Activated CD4-positive, alpha-beta memory T cell treated with anti-CD3 and anti-CD28 coated beads for 36 hours (primary cell): ENCODE measurements at regions not wholly inside any gene's neighbourhood (a gene's known extent, or its start where the extent isn't known, plus 50 kb on each side); places are given as distances from the start of the nearest gene placed in this dataset.
"Not testable (repeated sequence)": the region's sequence is repeated elsewhere in the genome, so short reads cannot be mapped to it uniquely, and the experiment has no call there.

Source experiments
- CTCF ChIA-PET: fragments of 350-600 bp; sonication (Branson Sonifier 250); formaldehyde crosslinking; loops from one replicate; lab custom pipeline; 2021; ENCODE audit warnings: antibody characterized with exemption, inconsistent platforms; lab: Charles Lee
- POLR2A ChIA-PET: fragments of 350-600 bp; sonication (Branson Sonifier 250); formaldehyde crosslinking; loops from one replicate; lab custom pipeline; 2021; ENCODE audit warnings: antibody characterized with exemption; lab: Charles Lee
- DNase-seq: peaks from one replicate; pipeline ENCODE4 v3.0.0-alpha.2; 2020
- H3K27ac Mint-ChIP-seq: one replicate; pipeline ENCODE4 v1.8.0; 2021; ENCODE audit warnings: mixed read lengths
- H3K27me3 Mint-ChIP-seq: one replicate; pipeline ENCODE4 v1.8.0; 2021; ENCODE audit warnings: mixed read lengths
- H3K36me3 Mint-ChIP-seq: one replicate; pipeline ENCODE4 v1.8.0; 2021; ENCODE audit warnings: mixed read lengths
- H3K4me1 Mint-ChIP-seq: one replicate; pipeline ENCODE4 v1.8.0; 2021; ENCODE audit warnings: low read depth, mixed read lengths
- H3K4me3 Mint-ChIP-seq: one replicate; pipeline ENCODE4 v1.8.0; 2021; ENCODE audit warnings: mild to moderate bottlenecking, mixed read lengths
- H3K9me3 Mint-ChIP-seq: one replicate; pipeline ENCODE4 v1.8.0; 2021; ENCODE audit warnings: mixed read lengths
- intact Hi-C: fragments of 100-400 bp; cut with micrococcal nuclease; formaldehyde crosslinking; loops from one replicate; pipeline ENCODE4 v1.15.1; 2023

DNA sequence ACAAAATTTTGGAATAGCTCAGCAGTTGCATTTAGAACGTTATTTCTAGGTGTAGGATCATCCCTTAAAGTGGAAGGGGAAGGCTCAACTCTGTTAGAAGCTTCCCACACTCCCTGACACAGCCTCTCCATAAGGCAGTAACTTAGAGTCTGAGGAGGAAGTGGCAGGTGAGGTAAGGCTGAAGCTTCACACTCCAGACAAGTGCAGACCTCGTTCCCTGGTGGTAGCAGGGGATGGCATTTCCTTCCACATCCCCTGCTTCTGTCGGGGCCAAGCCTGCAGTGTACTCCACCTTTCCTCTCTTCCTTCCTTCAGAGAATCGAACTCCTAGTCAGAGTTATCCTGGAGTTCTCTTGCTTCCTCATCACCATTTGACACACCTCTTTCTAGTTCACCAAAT, 224.7 kb downstream of the CYRIA start:
- no peaks in the 10 kb centered on the region for H3K9me3 Mint-ChIP-seq
- ChIA-PET POLR2A (no interaction called here), CTCF (no interaction called here)
- H3K27me3 Mint-ChIP-seq, result peaks cover 5% of the 10 kb centered on the region
- no peak overlapping the region for H3K4me3 Mint-ChIP-seq
- no peaks in the 10 kb centered on the region for H3K36me3 Mint-ChIP-seq
- intact Hi-C loops, result no loop called here
- no peak for DNase-seq
- H3K4me1 Mint-ChIP-seq, result no peaks in the 10 kb centered on the region
- no peak overlapping the region for H3K27ac Mint-ChIP-seq

DNA sequence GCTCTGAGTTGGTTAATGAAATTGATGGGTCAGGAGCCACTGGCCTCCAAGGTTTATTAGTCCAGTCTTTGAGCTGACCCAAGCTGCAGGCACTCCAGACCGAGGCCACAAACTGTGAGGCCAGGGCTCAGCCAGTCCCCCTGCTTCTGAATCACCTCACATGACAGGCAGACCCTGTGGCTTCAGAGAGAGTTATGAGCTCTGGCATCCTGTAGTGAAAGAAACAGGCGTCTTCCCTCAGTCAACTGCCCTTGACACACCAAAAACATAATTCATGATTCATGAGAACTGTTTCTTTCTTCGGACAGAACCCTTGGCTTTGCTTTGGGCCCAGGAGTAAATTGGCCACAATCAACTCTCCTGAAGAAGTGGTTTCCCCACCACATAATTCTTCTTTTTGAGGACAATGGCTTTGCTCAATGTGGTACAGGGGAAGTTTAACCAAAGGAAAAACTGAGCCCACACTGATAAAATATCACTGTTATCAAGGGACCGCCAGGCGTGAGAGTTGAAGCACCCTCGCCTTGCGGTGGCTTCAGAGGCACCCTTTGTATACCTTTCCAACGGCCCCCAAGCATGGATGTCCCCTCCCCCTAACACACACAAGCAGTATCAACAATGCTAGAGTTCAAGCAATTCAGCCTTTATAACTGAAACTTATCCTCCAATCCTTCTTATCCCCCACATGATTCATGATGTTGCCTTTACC, 226.9 kb downstream of the CYRIA start:
- intact Hi-C loops, result no loop called here
- H3K4me3 Mint-ChIP-seq, result no peak overlapping the region
- H3K36me3 Mint-ChIP-seq, result no peaks in the 10 kb centered on the region
- H3K9me3 Mint-ChIP-seq, result no peaks in the 10 kb centered on the region
- no peak overlapping the region for H3K27ac Mint-ChIP-seq
- no peaks in the 10 kb centered on the region for H3K4me1 Mint-ChIP-seq
- H3K27me3 Mint-ChIP-seq, result peaks cover 9% of the 10 kb centered on the region
- CTCF ChIA-PET, result no interaction called here
- no peak for DNase-seq
- POLR2A ChIA-PET, result no interaction called here

DNA sequence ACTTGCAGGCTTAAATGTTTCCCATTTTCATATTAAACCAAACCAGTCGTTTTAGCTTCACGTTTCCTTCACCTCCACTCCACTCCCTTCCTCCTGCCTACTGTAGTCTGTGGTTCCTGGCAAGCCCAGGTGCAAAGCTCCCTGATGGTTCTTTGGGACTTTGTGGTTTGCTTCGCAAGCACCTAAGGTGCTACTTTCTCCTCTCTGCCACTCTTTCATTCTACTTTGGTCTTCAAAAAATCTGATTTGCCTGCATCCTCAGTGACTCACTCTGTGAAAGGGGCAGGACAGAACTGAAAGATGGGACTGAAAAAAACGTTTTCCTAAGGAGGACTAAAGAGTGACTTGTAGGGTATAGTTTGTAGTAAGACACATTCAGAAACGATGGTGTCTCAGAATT, 228.4 kb downstream of the CYRIA start:
- no peaks in the 10 kb centered on the region for H3K36me3 Mint-ChIP-seq
- intact Hi-C loops, result no loop called here
- ChIA-PET CTCF (no interaction called here), POLR2A (no interaction called here)
- peaks cover 9% of the 10 kb centered on the region for H3K27me3 Mint-ChIP-seq
- DNase-seq, result no peak
- no peak overlapping the region for H3K27ac Mint-ChIP-seq
- H3K9me3 Mint-ChIP-seq, result no peaks in the 10 kb centered on the region
- H3K4me3 Mint-ChIP-seq, result no peak overlapping the region
- H3K4me1 Mint-ChIP-seq, result no peaks in the 10 kb centered on the region

DNA sequence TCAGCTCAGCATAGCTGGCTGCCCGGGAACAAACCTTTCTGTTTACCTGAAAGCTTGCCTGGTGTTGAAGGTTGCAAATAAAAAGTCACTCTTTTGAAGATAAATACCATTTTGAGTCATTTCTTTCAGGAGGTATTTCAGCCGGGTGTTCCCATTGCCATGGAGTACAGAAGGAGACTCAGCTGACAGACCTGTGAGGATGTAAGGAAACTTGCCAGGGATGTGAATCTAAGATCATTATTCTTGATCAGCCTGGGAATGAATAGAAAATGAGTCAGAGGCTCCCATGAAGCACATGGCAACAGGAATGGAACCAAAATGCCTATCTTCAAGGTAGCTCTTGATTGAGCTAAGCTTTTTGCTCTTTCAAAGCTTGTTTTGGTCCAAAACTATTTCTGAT, 231.2 kb downstream of the CYRIA start:
- intact Hi-C loops, result no loop called here
- Mint-ChIP-seq H3K27ac (no peak overlapping the region), H3K9me3 (no peaks in the 10 kb centered on the region), H3K27me3 (peaks cover 9% of the 10 kb centered on the region), H3K4me1 (no peaks in the 10 kb centered on the region), H3K36me3 (no peaks in the 10 kb centered on the region), H3K4me3 (no peak overlapping the region)
- CTCF ChIA-PET, result no interaction called here
- no peak for DNase-seq
- POLR2A ChIA-PET, result no interaction called here

DNA sequence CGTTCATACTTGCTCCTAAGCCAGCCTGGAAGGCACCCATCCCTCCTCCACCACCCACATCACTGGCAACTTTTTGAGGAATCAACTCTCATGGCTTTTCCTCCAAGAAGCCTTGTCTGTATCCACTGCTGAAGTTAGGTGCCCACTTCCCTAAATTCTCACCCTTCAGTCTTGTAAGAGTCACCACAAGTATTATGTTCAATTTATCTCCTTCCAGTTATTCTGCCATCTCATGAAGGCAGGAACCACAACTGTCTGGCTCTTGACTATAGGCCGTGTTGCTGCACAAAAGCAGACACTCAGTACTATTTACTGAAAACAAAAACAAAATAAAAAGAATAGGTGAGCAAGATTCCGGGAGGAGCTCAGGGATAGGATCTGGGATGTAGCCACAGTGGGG, 234.8 kb downstream of the CYRIA start:
- Mint-ChIP-seq H3K27me3 (peaks cover 7% of the 10 kb centered on the region), H3K36me3 (no peaks in the 10 kb centered on the region), H3K9me3 (no peaks in the 10 kb centered on the region), H3K27ac (no peak overlapping the region), H3K4me1 (no peaks in the 10 kb centered on the region), H3K4me3 (no peak overlapping the region)
- ChIA-PET POLR2A (no interaction called here), CTCF (no interaction called here)
- intact Hi-C loops, result no loop called here
- DNase-seq, result no peak

DNA sequence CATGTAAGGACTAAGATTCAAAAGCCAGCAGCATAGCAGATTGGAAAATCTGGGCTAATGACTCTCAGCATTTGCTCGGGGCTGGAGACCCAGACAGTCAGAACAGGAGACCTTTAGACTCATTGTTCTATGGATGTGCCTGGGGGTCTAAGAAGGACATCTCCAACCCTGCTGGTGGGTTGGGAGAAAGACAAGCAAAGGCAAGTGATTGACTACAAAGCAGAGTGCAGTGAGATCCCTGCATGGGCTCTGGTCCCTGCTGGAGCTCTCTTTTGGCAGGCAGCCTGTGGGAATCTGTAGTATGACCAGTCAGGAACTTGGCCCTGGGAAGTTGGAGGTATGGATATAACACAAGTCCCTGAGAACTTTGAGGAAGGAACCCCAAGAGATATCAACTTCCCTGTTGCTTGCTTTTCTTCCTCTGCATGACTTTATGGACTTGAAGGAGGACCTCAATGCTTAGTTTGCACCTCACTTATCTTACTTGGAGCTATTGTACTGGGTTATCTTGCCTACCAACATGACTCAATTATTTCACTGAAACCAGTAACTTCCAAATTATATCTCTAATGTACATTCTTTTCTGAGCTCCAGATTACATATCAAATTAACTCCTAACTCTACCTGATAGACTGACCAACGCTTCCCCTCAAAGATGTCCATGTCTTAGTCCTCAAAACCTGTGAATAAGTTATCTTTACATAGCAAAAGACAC, 236.0 kb downstream of the CYRIA start:
- Mint-ChIP-seq H3K4me3 (no peak overlapping the region), H3K36me3 (no peaks in the 10 kb centered on the region), H3K27me3 (peaks cover 4% of the 10 kb centered on the region), H3K9me3 (no peaks in the 10 kb centered on the region), H3K27ac (no peak overlapping the region), H3K4me1 (no peaks in the 10 kb centered on the region)
- intact Hi-C loops, result no loop called here
- ChIA-PET POLR2A (no interaction called here), CTCF (no interaction called here)
- no peak for DNase-seq

DNA sequence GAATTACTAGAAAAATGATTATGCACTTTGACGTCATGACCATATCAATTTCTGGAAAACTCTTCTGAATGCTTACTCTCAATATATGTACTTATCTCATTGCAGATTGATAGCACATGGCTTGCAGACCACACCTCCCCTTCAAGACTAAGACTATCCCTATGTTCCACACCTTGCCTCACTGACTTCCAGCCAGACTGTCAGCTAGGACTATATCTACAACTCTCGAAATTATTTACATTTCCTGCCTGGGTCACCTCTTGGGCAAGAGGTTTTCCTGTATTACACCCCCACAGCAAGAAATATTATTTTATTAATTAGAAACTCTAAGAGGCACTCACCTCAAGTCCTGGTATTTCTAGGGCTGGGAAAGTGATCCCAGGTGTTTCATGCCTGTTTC, 236.6 kb downstream of the CYRIA start:
- no peak overlapping the region for H3K4me3 Mint-ChIP-seq
- POLR2A ChIA-PET, result no interaction called here

DNA sequence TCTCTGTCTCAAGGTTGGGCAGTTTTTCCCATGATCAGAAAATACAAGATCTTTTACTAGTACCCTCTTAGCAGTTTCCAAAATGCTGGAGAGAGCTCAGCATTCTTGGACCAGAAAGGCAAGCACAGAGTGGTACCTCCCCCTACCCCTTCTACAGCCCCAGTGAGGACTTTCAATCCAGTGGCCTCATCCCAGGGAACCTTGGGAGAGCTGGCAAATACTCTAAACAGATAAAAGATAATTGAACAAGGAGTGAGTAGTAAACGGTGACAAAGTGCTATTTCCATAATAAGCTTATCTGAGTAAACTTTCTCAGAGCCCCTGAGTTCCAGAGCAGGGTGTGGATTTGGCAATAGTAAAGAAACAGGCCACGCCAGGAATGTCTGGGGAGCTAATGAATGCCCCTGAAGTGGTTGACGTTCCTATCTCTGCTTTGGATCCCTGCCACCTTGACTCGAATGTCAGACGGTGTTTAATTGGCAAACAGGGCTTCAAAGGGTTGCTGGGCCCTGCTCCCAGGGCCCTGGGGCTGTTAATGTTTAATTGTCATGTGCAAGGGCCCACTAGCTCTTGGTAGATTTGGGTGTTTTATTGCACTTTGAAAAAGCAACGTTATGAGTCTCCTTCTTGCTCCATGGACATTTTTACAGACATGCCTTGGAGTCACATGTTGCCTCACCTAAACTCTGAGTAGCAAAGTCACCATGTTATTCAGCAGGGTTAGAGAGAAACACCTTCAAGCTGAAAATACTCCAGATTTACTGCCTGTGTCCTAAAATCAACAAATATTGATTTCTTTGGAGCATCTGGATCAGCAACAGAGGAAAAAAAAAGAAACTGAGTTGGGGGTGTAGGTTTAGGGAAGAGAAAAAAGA, 239.9 kb downstream of the CYRIA start:
- intact Hi-C loops, result no loop called here
- Mint-ChIP-seq H3K27me3 (peaks cover 3% of the 10 kb centered on the region), H3K4me1 (no peaks in the 10 kb centered on the region), H3K9me3 (no peaks in the 10 kb centered on the region), H3K36me3 (no peaks in the 10 kb centered on the region), H3K27ac (no peak overlapping the region), H3K4me3 (no peak overlapping the region)
- ChIA-PET CTCF (no interaction called here), POLR2A (no interaction called here)
- no peak for DNase-seq

More for the DNA sequence above, 236.6 kb downstream of the CYRIA start:
- Mint-ChIP-seq H3K4me1 (no peaks in the 10 kb centered on the region), H3K9me3 (no peaks in the 10 kb centered on the region), H3K27me3 (peaks cover 3% of the 10 kb centered on the region), H3K36me3 (no peaks in the 10 kb centered on the region), H3K27ac (no peak overlapping the region)
- CTCF ChIA-PET, result interaction anchor here (0.8 kb wide), 1 partner anchor 10 kb away, joined by 4 read pairs; no protein-coding TSS in a partner anchor
- DNase-seq, result no peak
- intact Hi-C loops, result no loop called here

DNA sequence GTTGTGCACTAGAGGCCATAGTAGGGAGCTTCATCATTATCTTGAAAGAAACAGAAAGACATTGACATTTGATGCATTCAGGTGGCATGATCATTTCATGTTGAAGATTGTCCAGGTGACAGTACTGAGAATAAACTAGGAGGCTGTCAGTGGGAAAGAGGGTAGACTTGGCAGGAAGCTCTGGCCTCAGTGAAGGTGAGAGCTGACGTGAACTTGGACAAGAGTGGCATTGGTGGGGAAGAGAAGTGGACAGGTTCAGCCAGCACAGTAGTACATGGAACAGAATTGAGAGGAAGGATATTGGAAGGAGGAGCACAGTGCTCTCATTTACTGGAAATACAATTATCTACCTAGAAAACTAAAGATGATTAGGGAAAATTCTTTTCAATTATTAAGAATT, 245.2 kb downstream of the CYRIA start:
- Mint-ChIP-seq H3K4me3 (no peak overlapping the region), H3K4me1 (no peaks in the 10 kb centered on the region), H3K27me3 (no peaks in the 10 kb centered on the region), H3K36me3 (no peaks in the 10 kb centered on the region), H3K9me3 (peaks cover 3% of the 10 kb centered on the region), H3K27ac (no peak overlapping the region)
- ChIA-PET CTCF (no interaction called here), POLR2A (no interaction called here)
- DNase-seq, result no peak
- intact Hi-C loops, result no loop called here

DNA sequence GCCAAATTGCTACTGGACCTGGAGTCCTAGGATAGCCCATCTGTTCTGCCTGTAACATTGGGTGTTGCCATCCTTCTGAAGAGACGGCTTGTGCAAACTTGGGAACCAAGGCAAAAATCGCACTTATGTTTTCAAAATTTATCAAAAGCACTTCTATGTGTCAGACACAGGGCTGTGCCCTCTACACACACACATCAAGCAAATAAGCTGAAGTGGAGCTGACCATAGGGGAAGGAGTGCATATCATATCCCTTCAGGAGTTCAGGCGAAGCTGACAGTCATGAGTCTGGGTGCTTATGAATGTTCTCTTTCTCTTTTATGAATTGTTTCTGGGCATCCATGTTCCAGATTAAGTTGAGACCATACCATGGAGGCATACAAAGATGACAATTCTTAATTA, 247.9 kb downstream of the CYRIA start:
- DNase-seq, result no peak
- Mint-ChIP-seq H3K4me3 (no peak overlapping the region), H3K27me3 (no peaks in the 10 kb centered on the region), H3K36me3 (no peaks in the 10 kb centered on the region), H3K9me3 (peaks cover 4% of the 10 kb centered on the region), H3K27ac (no peak overlapping the region), H3K4me1 (no peaks in the 10 kb centered on the region)
- ChIA-PET CTCF (no interaction called here), POLR2A (no interaction called here)
- intact Hi-C loops, result no loop called here

DNA sequence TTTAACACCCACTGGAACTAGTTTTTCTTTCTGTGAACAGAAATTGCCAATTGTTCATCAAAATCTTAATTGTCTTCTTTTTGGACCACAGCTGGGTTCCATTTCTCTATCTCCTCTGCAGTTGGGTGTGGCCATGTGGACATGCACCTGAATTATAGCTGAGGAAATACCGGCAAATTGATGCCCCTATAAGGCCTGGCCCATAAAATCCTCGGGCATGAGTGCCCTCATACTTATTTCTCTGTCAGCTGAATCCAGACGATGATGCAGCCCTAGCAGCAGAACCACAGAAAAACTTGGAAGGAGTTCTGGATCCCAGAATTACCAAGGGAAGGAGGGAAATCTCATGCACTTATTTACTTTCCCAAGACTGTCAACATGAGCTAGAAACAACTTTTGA, 249.0 kb downstream of the CYRIA start:
- ChIA-PET CTCF (no interaction called here), POLR2A (no interaction called here)
- H3K9me3 Mint-ChIP-seq, result peaks cover 4% of the 10 kb centered on the region
- H3K27me3 Mint-ChIP-seq, result no peaks in the 10 kb centered on the region
- no peak for DNase-seq
- no peaks in the 10 kb centered on the region for H3K4me1 Mint-ChIP-seq
- no peak overlapping the region for H3K4me3 Mint-ChIP-seq
- H3K36me3 Mint-ChIP-seq, result no peaks in the 10 kb centered on the region
- intact Hi-C loops, result no loop called here
- H3K27ac Mint-ChIP-seq, result no peak overlapping the region

DNA sequence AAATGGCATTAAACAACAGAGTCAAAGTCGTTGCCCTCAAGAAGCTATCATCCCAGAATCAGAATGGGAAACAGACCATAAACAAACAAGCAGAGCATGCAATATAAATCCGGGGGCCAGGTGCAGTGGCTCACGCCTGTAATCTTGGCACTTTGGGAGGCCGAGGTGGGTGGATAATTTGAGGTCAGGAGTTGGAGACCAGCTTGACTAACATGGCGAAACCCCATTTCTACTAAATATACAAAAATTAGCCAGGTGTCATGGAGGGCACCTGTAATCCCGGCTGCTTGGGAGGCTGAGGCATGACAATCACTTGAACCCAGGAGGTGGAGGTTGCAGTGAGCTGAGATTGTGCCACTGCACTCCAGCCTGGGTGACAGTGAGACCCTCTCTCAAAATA, 249.8 kb downstream of the CYRIA start:
- H3K9me3 Mint-ChIP-seq, DNase-seq, intact Hi-C loops, H3K36me3 Mint-ChIP-seq, H3K27ac Mint-ChIP-seq, H3K4me1 Mint-ChIP-seq, POLR2A ChIA-PET, CTCF ChIA-PET, H3K4me3 Mint-ChIP-seq, H3K27me3 Mint-ChIP-seq: not testable (repeated sequence)
